ENCODE measurements at regions not wholly inside any gene's neighbourhood (a gene's known extent, or its start where the extent isn't known, plus 50 kb on each side); places are given as distances from the start of the nearest gene placed in this dataset.

DNA sequence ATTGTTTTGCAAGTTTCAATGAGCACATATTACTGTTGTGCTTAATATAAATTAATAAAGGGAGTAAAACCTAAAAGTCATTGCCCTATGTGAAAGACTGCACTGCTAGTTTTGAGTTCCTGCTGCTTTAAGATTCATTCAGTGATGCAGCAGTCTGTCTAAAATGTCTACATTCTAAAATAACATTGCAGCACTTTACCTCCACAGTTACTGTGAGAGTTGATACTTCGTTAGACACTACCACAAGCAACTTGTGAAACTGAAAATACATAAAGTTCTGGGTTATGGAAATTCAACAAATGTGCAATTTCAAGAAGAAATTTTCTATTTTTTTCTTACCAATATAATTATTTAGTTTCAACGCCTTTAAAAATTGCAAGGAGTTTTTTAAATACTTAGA is 1175.2 kb upstream of the DIAPH2 start:
- TF ChIP-seq, protein P1, sequence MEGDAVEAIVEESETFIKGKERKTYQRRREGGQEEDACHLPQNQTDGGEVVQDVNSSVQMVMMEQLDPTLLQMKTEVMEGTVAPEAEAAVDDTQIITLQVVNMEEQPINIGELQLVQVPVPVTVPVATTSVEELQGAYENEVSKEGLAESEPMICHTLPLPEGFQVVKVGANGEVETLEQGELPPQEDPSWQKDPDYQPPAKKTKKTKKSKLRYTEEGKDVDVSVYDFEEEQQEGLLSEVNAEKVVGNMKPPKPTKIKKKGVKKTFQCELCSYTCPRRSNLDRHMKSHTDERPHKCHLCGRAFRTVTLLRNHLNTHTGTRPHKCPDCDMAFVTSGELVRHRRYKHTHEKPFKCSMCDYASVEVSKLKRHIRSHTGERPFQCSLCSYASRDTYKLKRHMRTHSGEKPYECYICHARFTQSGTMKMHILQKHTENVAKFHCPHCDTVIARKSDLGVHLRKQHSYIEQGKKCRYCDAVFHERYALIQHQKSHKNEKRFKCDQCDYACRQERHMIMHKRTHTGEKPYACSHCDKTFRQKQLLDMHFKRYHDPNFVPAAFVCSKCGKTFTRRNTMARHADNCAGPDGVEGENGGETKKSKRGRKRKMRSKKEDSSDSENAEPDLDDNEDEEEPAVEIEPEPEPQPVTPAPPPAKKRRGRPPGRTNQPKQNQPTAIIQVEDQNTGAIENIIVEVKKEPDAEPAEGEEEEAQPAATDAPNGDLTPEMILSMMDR (IDR thresholded peaks at IDR 0.05), result no peak
- no peak for TF ChIP-seq POLR2A (IDR thresholded peaks at IDR 0.05)
